Non-pigmented ciliary epithelial cell (primary cell): ENCODE measurements at regions not wholly inside any gene's neighbourhood (a gene's known extent, or its start where the extent isn't known, plus 50 kb on each side); places are given as distances from the start of the nearest gene placed in this dataset.

Source experiments
- DNase-seq: peaks from one replicate; pipeline ENCODE4 v3.0.0-alpha.2; 2010; ENCODE audit warnings: low read depth

DNA sequence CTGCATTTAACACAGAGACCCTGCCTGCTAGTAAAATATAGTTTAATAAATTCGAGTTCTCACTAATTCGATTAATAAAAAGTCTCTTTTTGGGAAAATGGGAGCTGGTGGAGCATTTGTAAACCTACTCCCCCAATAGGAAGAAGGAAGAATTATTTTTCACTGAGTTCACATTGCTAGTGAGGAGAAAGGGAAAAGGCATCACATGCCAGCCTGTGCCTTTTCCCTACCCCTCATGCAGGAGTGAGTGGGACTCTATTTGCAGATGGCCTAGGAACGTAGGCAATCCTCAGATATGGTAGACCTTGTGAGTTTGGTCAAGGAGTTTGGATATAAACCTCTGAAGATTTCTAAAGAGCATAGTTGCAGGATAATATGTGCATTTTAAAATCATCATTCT lies 218.4 kb upstream of the TRIB2 start:
- DNase-seq: no peak

DNA sequence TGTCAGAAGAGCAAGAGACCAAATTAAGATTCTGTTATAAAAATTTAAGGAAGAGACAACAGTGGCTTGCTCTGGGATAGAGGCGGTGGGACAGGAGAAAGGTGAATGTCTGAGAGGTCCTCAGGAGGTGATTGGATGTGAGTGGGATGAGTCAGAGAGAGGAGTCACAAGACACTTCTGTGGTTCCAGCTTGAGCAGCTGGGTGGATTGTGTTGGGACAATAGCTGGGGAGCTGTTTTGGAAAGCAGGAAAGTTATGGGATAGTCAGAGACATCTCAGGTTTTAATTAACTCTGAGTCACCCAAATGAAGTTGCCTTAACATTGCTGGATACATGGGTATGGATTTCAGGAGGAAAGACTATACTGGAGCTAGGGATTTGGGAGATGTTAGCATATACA lies 218.0 kb upstream of the TRIB2 start:
- DNase-seq: no peak

DNA sequence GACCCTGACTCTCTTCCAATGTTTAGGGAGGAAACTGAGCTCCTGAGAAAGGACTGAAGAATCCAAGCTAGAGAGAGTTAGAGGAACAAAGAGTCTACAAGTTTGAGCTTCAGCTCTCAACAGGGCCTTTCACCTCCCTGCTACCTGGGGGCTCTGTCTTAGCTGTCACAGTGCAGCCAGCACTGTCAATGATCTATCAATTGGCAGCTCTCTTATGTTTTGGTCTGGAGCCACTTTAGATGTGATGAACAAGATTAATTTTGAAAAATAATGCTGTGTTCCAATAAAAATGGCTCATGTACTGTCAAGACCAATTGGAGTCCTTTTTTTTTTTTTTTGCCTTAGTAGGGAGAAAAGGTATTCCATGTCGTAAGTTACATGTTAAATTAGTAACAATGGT lies 215.8 kb upstream of the TRIB2 start:
- DNase-seq: no peak

DNA sequence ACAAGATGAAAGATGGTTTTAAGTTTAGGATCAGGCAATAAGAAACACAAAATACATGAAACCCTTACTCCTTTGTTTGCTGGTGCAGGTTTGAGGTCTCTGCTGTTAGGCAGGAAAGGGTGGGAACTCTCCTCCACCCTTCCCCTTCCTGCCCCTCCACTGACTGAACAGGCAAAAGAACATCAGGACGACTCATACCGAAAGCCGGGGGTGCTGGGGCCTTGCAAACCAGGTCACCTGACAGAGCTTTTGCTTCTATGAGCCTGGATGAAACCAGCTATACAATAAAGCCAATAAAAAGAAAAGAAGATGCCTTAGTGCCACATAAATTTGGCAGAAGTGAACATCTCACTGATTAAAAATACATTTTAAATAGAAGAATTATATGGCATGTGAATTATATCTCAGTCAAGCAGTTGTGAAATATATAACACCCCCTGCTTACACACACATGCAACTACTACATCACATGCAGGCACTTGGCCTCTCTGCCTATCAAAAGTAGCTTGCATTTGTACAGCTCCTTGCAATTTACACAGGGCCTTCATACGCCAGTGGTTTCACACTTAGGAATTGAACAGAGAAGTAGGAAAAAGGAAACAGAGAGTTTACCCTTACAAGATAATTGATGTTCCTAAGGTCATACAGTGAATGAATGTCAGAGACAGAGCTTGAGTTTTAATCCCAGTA lies 215.1 kb upstream of the TRIB2 start:
- DNase-seq: no peak

DNA sequence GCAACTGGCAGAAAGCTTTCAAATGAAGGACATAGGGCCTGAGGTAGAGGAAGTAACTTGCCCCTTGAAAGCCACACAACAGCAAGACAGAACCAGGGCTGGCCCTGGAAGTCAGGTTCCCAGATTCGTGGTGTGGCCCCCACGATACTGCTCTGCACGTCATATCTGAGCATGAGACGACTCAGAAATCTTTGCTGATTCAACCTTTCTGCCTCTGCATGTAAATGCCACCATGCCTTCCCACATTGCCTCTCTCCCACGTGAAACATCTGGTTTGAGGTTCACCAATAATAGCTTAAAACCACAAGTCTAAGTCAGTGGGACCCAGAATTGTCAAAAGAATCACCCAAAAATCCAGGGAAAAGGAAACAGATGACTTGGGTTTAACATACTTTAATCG lies 214.0 kb upstream of the TRIB2 start:
- no peak for DNase-seq

DNA sequence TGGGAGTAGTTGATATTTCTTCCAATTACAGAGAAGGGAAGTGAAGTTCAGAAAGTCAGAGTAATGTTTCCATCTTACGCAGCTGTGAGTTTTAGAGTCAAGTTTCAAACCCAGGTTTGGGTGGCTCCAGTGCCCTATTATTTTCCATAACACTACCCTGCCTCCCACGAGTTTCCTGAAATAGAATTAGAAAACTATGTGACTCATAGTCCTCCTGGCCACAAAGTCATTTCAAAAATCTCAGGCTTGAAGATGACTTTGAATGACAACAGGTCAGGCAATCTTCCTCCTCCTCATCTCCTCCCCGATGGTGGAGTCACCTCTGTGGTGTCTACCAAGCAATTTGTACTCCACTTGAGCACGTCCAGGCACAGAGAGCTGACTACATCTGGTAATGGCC lies 212.3 kb upstream of the TRIB2 start:
- no peak for DNase-seq

DNA sequence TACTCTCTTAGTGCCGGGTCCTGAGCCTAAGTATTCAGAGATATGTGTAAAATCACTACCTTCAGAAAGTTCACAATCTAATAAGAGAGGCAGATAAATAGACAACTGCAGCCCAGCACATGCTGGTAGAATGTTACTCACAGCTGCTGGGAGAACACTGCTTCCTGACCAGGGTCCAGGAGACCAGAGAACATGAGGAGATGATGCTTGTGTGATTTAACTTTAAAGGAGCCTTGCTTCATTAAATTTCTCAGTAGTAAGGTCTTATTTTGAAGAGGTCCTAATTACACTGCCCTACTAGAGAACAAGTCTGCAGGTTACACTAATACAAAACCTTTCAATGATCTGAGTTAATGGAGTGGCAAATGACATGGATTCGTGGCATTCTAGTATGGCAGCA lies 209.9 kb upstream of the TRIB2 start:
- no peak for DNase-seq

DNA sequence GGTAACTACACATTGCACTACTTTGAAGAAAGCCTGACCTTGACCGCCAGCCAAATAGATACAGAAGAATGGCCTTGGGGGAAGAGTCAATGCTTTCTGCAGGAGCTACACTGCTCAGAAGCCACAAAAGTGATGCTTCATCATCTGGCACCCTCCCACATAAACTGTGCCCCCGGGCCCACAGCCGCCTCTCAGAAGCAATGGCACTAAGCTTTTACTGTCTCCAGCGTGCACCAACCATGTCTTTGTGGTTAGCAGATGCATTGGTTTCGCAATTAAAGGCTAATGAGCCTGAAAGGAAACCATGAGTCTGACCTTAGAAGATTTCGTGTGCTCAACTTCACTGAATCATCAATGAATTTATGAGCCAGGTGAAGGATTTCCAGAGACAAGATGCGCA lies 209.4 kb upstream of the TRIB2 start:
- DNase-seq: no peak

DNA sequence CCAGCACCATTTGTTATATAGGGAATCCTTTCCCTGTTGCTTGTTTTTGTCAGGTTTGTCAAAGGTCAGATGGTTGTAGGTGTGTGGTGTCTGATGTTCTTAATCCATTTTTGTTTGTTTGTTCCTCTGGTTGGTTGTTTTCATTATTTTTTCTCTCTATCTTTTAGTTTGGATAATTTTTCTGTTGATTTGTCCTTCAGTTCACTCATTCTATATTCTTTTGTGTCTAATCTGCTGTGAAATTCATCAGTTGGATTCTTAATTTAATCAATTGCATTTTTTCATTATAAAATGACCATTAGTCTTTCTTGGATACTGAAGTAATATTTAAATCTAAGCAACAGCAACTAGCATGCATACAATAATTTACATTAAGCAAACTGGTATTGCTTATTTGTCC lies 206.7 kb upstream of the TRIB2 start:
- DNase-seq: no peak

DNA sequence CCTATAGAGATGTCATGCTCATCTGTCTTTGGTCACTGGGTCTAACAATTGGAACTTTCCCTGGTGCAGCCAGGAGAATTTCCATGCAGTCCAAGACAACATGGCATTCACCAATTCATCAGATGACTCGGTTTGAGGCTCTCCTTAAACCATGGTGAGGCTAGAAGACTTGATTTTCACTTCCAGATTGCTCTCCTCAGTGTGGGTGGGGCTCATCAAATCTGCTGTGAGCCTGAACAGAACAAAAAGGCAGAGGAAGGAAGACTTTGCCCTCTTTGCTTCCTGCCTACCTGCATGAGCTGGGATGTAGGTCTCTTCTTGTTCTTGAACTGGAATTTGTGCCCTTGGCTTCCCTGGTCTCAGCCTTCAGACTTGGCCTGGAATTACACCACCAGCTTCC lies 203.4 kb upstream of the TRIB2 start:
- no peak for DNase-seq

DNA sequence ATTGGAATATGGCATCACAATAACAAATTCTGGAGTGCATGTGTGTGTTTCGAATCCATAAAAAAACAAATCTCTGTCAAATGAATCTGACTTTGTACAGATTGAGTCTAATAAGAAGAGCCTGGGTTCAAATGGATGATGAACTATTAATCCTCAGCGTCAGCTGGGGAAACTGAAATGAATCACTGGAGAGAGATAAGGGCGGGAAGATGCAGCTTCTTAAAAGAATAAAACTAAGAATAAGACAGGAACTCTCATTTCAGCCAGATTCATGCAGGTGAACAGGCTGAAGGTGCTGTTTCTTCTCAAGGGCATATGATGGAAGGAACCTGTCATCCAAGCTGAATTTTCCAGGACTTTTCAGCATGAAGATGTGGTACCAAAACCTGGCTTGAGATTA lies 202.6 kb upstream of the TRIB2 start:
- DNase-seq: no peak

DNA sequence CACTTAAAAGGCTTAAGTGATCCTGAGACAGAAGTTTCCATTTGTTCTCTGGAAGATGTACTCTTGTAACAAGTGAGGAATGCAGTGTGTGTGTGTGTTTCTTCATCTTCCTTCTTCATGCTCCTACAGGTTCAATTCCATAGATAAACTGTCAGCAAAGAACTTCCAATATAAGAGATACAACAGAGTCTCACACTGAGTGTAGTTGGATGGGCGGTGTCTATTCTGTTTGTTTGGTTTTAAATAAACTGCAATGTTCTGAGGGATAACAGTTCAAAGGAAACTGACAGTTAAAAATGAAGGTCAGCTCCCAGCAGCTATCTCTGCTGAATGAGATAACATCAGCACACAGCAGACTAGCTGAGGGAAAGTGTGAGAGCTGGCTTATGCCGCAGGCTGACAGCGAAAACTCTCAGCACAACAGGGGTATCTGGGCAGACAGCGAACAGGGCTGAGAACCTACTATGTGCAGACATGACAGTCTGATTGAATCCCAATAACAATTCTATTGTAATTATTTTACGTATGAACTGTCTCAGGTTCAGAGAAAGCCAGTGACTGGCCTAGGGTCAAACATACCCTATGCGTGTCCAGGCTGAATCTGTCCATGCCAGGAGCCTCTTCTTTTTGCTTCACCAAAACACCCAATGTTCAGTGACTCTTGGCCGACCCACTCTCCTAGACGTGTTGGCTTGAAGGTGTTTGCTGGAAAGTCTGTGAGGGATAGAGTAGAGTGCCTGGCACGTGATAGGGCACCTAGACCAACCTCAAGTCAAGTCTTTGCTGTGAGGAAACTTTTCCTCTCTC lies 201.9 kb upstream of the TRIB2 start:
- DNase-seq: no peak

DNA sequence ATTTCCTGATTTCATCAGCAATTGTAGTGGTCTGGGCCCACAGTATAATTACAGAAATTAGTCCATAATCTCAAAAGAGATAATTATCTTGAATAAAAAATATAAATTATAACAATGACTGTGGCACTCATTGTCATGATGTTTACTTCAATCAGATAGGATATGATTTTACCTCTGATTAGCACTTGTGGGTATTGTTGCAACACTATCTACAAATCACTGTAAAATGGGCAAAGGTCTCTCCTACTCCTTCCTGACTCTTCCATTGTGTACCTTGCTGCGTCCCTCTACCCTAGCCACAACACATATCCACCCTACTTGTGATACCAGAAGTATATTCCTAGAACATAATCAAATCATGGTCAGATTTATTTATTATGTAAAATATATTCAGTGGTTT lies 200.9 kb upstream of the TRIB2 start:
- DNase-seq: no peak

DNA sequence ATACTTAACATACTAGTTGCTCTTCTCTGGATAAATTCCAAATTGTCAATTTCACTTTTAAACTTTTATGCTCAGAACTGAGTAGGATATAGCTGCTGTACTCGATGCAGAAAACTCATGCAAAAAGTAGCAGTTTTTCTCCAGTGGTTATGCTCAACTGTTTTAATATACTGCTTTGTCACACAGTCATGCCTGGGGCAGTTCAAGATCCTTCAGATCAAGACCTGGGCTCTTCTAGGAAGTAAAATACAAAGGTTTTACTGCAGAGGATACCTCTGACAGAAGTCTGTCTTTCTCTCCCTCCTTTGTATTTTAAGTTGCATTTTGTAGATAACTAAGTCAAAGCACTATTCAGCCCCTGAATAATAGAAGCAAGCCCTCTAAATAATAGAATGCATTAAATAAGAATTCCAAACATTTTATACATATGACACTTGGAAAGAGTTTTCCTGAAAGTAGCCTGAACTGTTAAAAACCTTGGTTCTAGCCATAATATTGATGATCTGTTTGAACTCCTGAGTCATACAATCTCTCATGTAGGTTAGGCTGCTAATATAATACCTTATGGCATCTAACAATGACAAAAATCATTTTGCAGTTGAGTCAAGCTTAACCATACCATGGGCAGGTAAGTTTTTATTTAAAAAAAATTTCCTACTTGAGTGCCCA lies 183.3 kb upstream of the TRIB2 start:
- no peak for DNase-seq

DNA sequence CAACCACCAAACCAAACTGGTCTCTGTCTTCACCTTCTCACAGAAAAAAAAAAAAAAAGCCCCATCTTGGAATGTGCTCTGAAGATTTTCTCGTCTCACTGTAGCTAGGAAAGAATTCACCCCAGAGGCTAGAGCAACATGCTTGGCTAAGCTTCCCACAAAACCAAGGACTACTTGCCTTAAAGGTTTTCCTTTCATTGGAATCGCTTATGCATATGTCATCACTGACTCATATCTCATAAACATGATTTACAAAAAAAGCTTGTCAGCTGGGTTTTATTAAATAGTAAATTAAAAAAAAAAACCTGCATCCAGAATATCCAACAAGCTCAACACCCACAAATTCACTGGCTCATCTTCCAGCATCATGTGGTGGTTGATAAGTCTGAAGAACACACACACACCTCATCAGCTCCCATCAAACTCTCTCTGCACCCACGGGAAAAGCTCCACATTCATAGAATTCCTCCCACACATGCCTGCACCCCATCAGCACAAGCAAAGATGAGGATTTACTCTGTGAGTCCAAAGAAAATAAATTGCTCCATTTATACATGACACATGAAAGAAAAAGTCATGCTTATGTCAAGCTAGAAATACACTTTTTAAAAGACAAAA lies 182.0 kb upstream of the TRIB2 start:
- peak; percentile 95 for DNase-seq

DNA sequence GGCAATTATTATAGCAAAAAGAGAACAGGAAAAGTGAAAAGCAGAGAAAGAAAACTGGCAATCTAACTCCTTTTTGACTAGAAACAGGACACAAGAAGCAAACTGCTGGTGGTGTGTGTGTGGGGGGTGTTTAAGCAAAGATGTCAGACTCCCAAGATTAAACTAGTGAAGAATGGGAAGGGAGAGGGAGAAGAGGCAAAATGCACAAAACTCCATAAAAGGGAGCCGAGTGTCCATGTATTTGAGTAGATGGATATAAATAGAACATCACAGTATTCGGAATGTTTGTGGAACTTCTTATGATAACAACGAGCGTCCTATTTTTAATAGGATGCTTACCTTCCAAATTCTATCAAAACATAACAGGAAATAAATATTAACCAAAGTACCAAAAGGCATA lies 179.8 kb upstream of the TRIB2 start:
- DNase-seq: no peak

DNA sequence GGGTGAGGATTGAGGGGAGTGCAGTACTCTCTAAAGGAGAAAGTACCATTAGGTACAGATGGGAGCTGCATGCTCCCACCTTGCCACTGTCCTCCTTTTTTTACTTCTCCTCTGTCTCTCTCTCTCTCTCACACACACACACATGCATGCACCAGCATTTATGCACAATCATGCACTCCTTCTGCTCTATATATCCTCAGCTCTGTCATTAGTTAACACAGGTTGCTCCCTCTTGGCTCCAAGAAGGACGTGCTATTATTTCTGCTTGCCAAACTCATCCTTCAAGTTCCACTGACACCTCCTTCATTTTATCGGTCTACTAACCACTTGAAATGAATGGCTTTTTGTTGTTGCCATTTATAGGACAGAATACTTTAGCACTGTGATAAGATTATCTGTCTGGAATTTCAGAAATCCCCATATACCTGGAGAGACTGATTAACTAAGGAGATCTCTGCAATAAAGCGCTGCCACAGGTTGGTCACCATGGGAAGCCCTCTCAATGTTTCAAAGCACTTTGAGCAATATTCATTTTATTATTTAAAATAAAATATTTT lies 178.5 kb upstream of the TRIB2 start:
- DNase-seq: no peak

DNA sequence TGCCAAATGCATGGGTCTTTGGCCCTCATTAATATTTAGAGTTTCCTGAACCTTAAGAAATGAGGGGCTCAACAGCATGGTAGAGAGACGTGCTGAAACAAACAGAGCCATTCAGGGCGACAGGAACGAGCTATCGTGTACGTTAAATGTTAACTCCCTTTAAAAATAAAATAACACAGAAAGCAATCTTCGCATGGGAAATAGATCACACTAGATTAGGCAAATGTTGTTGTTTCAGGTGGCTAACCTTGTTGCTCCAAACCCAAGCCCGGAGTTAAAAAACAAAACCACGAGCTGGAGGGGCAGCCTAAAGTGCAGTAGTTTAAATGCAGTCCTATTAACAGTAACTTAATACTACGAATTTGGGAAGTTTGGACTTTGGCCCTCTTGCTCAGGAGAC lies 177.4 kb upstream of the TRIB2 start:
- DNase-seq: no peak

DNA sequence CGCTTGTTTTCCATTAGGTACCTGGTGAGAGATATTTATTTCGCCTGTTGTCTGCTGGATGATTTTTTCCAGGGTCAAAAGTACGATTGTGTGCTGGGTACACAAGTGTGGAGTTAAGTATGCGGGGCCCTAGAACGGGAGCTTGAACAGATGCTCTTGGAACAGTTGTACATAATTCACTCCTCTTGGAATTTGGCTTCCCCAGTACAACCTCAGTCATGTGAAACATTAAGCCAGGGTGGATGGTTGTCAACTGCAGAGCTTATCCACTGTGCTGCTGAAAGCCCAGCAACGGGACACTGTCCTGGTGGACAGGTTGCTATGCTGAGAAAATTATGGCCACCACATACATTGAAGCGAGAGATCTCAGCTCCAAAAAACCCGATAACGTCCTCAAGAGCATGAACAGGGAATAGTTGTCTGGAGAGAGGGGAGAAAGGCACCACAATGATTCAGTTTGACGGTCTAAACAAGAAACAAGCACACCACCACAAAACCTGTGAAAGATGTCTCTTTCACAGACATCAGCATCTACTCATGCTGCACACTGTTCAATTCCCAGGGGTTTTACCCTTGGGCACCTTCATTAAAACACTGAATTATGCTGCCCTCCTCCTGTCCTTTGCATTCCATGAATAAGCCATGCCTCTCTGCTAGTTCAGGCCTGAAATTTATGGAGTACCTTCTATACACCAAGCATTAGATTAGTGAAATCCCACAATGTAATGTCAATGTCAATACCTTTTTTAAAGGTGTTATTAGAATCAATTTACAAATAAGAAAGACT lies 176.8 kb upstream of the TRIB2 start:
- no peak for DNase-seq

DNA sequence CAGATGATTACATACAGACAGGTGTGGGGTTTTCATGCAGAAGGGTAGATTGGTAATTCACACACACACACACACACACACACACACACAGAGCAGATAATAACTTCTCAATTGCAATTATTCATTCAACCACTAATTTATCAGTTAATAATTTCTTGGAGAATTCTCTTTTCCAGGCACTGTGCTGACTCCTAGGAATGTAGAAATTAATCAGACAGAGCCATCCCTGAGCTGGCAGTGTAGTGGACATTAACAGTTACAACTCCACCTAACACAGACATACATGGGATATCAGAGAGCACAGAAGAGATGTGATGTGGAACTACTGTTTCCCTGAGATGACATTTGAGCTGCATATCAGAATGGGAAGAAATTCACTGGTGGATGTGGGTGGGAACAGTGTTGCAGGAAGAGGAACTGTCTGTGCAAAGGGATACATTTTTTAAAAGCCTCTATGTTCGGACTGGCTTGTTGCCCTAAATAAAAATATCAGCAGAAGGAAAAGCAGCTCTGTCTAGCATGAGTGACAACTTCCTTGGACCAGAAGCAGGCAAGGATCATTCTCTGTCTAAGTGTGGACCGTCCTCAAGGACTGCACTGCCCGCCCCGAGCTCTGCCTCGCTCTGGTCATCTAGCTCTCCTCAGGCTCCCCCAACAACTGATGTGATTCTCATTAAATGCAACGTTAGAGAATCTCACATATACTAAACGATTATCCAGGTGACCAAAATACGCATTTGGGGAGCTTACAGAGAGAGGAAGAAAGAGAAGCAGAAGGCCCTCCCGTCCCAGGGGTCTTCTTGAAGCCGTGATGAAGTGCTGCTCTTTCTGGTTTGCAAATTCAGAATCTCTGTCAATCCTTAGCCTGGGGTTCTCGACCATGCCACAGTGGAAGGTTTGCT lies 173.4 kb upstream of the TRIB2 start:
- DNase-seq: no peak
